ENCODE measurements at regions not wholly inside any gene's neighbourhood (a gene's known extent, or its start where the extent isn't known, plus 50 kb on each side); places are given as distances from the start of the nearest gene placed in this dataset.
"Not testable (repeated sequence)": the region's sequence is repeated elsewhere in the genome, so short reads cannot be mapped to it uniquely, and the experiment has no call there.

GRCh38 chr2:10230921-10231320 is 71.8 kb upstream of the HPCAL1 start:
- TF ChIP-seq CTCF (IDR thresholded peaks at IDR 0.05; ENCODE audit: low read depth, low read length); POLR2A (IDR thresholded peaks at IDR 0.05; ENCODE audit: extremely low read depth, insufficient read length); MAX (IDR thresholded peaks at IDR 0.05; ENCODE audit: low read depth, low read length); MYC (IDR thresholded peaks at IDR 0.05; ENCODE audit: low read depth, low read length): not testable (repeated sequence)
